GM12891 (cell line): ENCODE measurements at regions not wholly inside any gene's neighbourhood (a gene's known extent, or its start where the extent isn't known, plus 50 kb on each side); places are given as distances from the start of the nearest gene placed in this dataset.

Experiments used
- POLR2A ChIP-seq: IDR thresholded peaks from 2 replicates; pipeline ENCODE4 v1.6.1; 2011; ENCODE audit warnings: low read depth, low read length, control low read depth
- POLR2AphosphoS5 ChIP-seq: IDR thresholded peaks from 2 replicates; pipeline ENCODE4 v1.6.1; 2011; ENCODE audit warnings: low read depth, low read length, control low read depth
- POU2F2 ChIP-seq: IDR thresholded peaks from 2 replicates; pipeline ENCODE4 v1.6.1; 2011; ENCODE audit warnings: low read depth, mild to moderate bottlenecking, control low read depth, low read length, moderate library complexity
- SPI1 ChIP-seq: IDR thresholded peaks from 2 replicates; pipeline ENCODE4 v1.6.1; 2011; ENCODE audit warnings: low read depth, low read length, control low read depth
- TAF1 ChIP-seq: IDR thresholded peaks from 2 replicates; pipeline ENCODE4 v1.6.1; 2011; ENCODE audit warnings: low read depth, low read length, control low read depth

DNA sequence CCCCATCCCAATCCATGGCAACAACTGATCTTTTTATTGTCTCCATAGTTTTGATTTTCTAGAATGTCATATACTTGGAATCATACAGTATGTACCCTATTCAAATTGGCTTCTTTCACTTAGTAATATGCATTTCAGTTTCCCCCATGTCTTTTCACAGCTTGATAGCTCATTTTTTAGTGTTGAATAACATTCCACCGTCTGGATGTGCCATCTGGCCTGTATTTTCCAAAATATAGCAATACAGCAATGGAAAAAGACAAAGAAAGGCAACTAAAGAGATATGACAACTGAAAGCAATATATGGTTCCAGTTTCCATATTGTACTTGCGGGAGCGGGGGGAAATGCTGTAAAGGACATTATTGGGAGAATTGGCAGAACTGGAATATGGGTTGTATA is 166.4 kb upstream of the NT5E start:
- no peak for TF ChIP-seq POLR2A
- TF ChIP-seq SPI1 = no peak
- no peak for TF ChIP-seq POLR2AphosphoS5
- TF ChIP-seq TAF1 = no peak
- TF ChIP-seq POU2F2 = no peak
